GM13977 (cell line): ENCODE measurements at regions not wholly inside any gene's neighbourhood (a gene's known extent, or its start where the extent isn't known, plus 50 kb on each side); places are given as distances from the start of the nearest gene placed in this dataset.

Experiments used
- DNase-seq: peaks from one replicate; pipeline ENCODE4 v3.0.0; 2012; ENCODE audit warnings: low spot score
- in situ Hi-C: fragments of 300-500 bp; cut with MboI; formaldehyde crosslinking; loops from one replicate; pipeline ENCODE4 v1.12.0; 2022; ENCODE audit warnings: low sequenced_read_pairs, low pct_unique_long_range_greater_than_20kb, mixed read lengths, inconsistent platforms; ENCODE audit not compliant: unreplicated experiment
- TF ChIP-seq, protein P1 (sequence below): IDR thresholded peaks from 2 replicates; pipeline ENCODE4 v1.5.1; 2012; ENCODE audit warnings: mild to moderate bottlenecking, control low read depth; ENCODE audit not compliant: insufficient read depth; ENCODE audit errors: extremely low read depth, missing control alignments

DNA sequence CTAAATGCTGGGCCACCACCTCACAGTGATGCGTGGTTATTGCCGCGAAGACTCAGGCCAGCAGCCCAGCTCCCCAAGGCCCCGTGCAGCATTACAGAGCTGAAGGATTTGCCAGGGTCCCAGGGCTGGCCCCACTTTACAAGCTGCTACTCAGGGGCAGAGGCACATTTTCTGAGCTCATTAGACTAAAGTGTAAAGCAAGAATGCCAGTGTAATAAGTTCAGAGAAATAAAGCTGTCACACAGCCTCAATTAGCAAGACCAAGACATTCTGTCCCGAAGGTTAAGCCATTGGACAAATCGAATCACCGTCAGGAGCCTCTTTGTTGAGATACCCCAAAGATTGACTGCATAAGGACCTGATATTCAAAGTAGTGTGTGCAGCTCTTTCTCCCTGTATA lies 428.4 kb downstream of the EFNB2 start:
- in situ Hi-C loops, result no loop called here
- TF ChIP-seq, protein P1, sequence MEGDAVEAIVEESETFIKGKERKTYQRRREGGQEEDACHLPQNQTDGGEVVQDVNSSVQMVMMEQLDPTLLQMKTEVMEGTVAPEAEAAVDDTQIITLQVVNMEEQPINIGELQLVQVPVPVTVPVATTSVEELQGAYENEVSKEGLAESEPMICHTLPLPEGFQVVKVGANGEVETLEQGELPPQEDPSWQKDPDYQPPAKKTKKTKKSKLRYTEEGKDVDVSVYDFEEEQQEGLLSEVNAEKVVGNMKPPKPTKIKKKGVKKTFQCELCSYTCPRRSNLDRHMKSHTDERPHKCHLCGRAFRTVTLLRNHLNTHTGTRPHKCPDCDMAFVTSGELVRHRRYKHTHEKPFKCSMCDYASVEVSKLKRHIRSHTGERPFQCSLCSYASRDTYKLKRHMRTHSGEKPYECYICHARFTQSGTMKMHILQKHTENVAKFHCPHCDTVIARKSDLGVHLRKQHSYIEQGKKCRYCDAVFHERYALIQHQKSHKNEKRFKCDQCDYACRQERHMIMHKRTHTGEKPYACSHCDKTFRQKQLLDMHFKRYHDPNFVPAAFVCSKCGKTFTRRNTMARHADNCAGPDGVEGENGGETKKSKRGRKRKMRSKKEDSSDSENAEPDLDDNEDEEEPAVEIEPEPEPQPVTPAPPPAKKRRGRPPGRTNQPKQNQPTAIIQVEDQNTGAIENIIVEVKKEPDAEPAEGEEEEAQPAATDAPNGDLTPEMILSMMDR, result no peak
- DNase-seq, result no peak

DNA sequence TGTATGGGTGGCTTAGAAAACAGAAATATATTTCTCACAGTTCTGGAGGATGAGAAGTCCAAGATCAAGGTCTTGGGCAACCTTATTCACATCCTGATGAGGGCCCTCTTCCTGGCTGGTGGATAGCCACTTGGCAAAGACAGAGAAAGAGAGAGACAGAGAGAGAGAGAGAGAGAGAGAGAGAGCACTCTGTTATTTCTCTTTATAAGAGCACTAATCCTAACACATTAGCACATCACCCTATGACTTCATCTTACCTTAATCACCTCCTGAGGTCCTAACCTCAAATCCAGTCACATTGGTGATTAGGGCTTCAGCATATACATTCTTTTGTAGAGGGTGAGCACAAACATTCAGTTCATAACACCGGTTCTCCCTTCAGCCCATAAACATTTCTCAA lies 430.3 kb downstream of the EFNB2 start:
- in situ Hi-C loops, result no loop called here
- TF ChIP-seq, protein P1, result no peak
- DNase-seq, result no peak

DNA sequence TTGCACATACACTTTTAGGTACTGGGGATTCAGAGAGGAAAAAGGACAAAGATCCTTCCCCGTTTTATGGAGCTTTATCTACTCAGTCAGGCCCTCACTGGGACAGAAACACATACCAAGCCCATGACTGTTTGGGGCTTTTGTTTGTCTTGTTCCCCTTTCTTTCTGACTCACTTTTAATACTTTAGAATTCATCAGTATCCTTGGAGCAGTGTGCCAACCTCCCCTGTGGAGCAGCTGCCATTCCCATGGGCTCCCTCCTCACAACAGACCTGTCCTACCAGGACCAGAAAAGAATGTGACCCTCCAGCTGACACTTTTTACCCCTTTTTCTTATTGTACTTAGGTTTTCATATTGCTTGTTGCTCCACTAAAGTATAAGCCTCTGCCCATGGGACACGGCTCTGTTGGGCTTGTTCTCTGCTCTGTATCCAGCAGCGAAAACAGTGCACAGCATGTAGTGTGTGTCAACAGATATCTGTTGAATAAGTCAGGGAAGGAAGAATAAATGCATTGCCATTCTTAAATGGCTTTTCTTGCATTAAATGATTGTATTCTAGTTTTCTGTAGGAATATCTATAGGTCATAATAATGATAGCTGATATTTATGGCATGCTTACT lies 431.1 kb downstream of the EFNB2 start:
- TF ChIP-seq, protein P1, result no peak
- in situ Hi-C loops, result no loop called here
- DNase-seq, result no peak

DNA sequence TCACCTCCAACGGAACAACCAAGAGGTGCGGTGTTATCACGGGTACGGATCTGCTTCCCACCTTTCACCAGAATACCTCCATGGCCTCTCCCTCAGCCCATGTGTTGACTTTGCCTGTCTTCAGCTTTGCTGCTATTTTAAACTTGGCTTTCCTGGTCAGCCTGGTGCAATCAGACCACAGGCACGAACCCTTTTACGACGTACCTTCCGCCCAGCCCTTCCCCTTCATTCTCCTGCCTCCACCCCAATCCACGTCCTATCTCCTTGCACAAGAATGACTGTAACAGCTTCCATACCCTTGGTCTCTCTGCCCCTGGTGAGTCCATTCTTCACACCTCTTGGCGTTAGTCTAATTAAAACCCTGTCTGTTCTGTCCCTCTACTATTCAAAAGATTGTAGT lies 431.7 kb downstream of the EFNB2 start:
- no peak for DNase-seq
- in situ Hi-C loops, result no loop called here
- TF ChIP-seq, protein P1, result no peak

DNA sequence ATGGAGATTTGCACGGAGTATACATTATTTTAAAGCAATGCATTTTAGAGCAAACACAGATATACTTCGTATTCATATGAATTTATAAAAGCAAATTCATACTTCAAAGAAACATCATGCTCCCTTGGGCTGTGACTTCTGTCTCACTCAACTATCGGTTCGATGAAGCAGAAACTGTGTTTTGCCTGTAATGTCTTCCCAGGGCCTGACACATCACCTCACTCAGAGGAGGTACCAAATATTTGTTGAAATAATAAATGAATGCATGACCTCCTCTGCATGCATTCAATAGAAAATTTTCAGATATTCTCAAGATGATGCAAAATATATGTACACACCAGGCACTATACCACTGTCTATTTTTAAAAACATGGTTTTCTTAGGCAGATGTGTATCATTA lies 432.7 kb downstream of the EFNB2 start:
- DNase-seq, result no peak
- in situ Hi-C loops, result no loop called here
- TF ChIP-seq, protein P1, result no peak

DNA sequence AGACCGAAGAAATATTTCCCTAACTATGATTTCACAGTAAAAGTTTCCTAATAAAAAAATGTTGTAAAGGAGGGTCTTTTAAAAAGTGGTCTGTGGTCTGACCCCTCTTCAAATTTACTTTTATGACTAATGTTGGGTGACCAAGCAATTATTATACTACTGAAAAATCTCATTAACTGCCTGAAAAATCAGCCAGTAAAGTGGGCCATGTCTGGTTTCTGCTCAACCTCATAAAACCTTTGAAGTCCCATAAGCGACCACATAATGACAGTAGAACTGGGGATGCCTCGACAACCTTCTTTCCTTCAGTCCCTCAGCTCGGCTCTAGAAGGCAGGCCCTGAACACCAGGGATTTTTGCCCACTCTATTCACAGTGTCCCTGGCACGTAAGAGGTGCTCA lies 434.3 kb downstream of the EFNB2 start:
- DNase-seq, result no peak
- TF ChIP-seq, protein P1, result no peak
- in situ Hi-C loops, result no loop called here
